ENCODE measurements at regions not wholly inside any gene's neighbourhood (a gene's known extent, or its start where the extent isn't known, plus 50 kb on each side); places are given as distances from the start of the nearest gene placed in this dataset.

- Histone ChIP-seq H3K36me3 (replicated peaks; ENCODE audit: insufficient read depth, low read depth) (no peaks in the 10 kb centered on the region), H4K20me1 (ENCODE audit: insufficient read depth, poor library complexity, severe bottlenecking) (no peaks in the 10 kb centered on the region), H3K4me1 (ENCODE audit: insufficient read depth) (no peaks in the 10 kb centered on the region), H3K27me3 (no peaks in the 10 kb centered on the region), H3K4me2 (no peak overlapping the region), H3K9me2 (replicated peaks; ENCODE audit: insufficient read depth) (no peaks in the 10 kb centered on the region), H3K4me3 (no peak overlapping the region), H2AFZ (no peak overlapping the region), H3K27ac (no peak overlapping the region), H3K79me2 (no peaks in the 10 kb centered on the region), H3K9me3 (ENCODE audit: low read depth) (no peaks in the 10 kb centered on the region)
- WGBS (ENCODE audit: low lambda C conversion rate, missing lambda C conversion rate) = 84% methylated on average over 3 of the region's 3 CpGs
- no peak for DNase-seq (ENCODE audit: low spot score)
- TF ChIP-seq EZH2 (IDR thresholded peaks at IDR 0.05; ENCODE audit: borderline replicate concordance) (no peak), EZH2phosphoT487 (IDR thresholded peaks at IDR 0.05; ENCODE audit: low read depth, severe bottlenecking, unreplicated experiment) (no peak)
- TF ChIP-seq, protein P1, sequence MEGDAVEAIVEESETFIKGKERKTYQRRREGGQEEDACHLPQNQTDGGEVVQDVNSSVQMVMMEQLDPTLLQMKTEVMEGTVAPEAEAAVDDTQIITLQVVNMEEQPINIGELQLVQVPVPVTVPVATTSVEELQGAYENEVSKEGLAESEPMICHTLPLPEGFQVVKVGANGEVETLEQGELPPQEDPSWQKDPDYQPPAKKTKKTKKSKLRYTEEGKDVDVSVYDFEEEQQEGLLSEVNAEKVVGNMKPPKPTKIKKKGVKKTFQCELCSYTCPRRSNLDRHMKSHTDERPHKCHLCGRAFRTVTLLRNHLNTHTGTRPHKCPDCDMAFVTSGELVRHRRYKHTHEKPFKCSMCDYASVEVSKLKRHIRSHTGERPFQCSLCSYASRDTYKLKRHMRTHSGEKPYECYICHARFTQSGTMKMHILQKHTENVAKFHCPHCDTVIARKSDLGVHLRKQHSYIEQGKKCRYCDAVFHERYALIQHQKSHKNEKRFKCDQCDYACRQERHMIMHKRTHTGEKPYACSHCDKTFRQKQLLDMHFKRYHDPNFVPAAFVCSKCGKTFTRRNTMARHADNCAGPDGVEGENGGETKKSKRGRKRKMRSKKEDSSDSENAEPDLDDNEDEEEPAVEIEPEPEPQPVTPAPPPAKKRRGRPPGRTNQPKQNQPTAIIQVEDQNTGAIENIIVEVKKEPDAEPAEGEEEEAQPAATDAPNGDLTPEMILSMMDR (IDR thresholded peaks at IDR 0.05; ENCODE audit: poor library complexity) = no peak
Observed at GRCh38 chr20:55561259-55561658, 444.1 kb downstream of the CBLN4 start.

DNA sequence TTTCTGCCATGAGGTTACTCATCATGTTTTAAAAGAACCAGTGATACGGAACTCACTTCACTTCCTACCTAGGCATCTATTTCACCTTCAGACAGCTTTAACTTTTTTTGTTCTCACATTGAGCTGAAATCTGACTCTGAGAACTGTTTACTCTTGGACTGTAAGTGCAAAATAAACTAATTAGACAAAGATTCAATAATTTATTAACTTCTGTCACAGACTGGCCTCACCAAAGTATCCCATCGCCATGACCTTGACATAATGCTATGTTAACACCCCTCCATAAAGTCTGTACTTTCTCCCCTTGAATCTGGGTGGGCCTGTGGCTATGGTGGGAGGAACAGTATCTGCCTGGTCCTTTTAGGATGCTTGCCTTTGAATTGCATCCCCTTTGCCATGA lies 448.1 kb downstream of the CBLN4 start:
- 63% methylated on average over 2 of the region's 2 CpGs for WGBS (ENCODE audit: low lambda C conversion rate, missing lambda C conversion rate)
- no peaks in the 10 kb centered on the region for H3K9me2 ChIP-seq (replicated peaks; ENCODE audit: insufficient read depth)
- TF ChIP-seq, protein P1 (IDR thresholded peaks at IDR 0.05; ENCODE audit: poor library complexity) = no peak
- TF ChIP-seq EZH2 (IDR thresholded peaks at IDR 0.05; ENCODE audit: borderline replicate concordance) = no peak
- TF ChIP-seq EZH2phosphoT487 (IDR thresholded peaks at IDR 0.05; ENCODE audit: low read depth, severe bottlenecking, unreplicated experiment) = no peak
- H3K4me1 ChIP-seq (ENCODE audit: insufficient read depth) = no peaks in the 10 kb centered on the region
- H3K36me3 ChIP-seq (replicated peaks; ENCODE audit: insufficient read depth, low read depth) = no peaks in the 10 kb centered on the region
- H4K20me1 ChIP-seq (ENCODE audit: insufficient read depth, poor library complexity, severe bottlenecking) = no peaks in the 10 kb centered on the region
- no peak for DNase-seq (ENCODE audit: low spot score)
- no peak overlapping the region for H2AFZ ChIP-seq
- no peak overlapping the region for H3K4me2 ChIP-seq
- no peak overlapping the region for H3K27ac ChIP-seq
- H3K27me3 ChIP-seq = no peaks in the 10 kb centered on the region
- H3K79me2 ChIP-seq = no peaks in the 10 kb centered on the region
- H3K9me3 ChIP-seq (ENCODE audit: low read depth) = no peaks in the 10 kb centered on the region
- no peak overlapping the region for H3K4me3 ChIP-seq

GRCh38 chr20:55555075-55555650 lies 450.2 kb downstream of the CBLN4 start:
- Histone ChIP-seq H3K9me2 (replicated peaks; ENCODE audit: insufficient read depth) (no peaks in the 10 kb centered on the region), H4K20me1 (ENCODE audit: insufficient read depth, poor library complexity, severe bottlenecking) (no peaks in the 10 kb centered on the region), H3K4me3 (no peak overlapping the region), H3K79me2 (no peaks in the 10 kb centered on the region), H2AFZ (no peak overlapping the region), H3K36me3 (replicated peaks; ENCODE audit: insufficient read depth, low read depth) (no peaks in the 10 kb centered on the region), H3K4me1 (ENCODE audit: insufficient read depth) (no peaks in the 10 kb centered on the region), H3K27me3 (no peaks in the 10 kb centered on the region), H3K27ac (no peak overlapping the region), H3K4me2 (no peak overlapping the region), H3K9me3 (ENCODE audit: low read depth) (no peaks in the 10 kb centered on the region)
- WGBS (ENCODE audit: low lambda C conversion rate, missing lambda C conversion rate) = 88% methylated on average over 5 of the region's 5 CpGs
- DNase-seq (ENCODE audit: low spot score) = no peak
- TF ChIP-seq EZH2 (IDR thresholded peaks at IDR 0.05; ENCODE audit: borderline replicate concordance) (no peak), EZH2phosphoT487 (IDR thresholded peaks at IDR 0.05; ENCODE audit: low read depth, severe bottlenecking, unreplicated experiment) (no peak)
- TF ChIP-seq, protein P1 (IDR thresholded peaks at IDR 0.05; ENCODE audit: poor library complexity) = no peak
